ENCODE measurements at regions not wholly inside any gene's neighbourhood (a gene's known extent, or its start where the extent isn't known, plus 50 kb on each side); places are given as distances from the start of the nearest gene placed in this dataset.

- H3K27ac ChIP-seq (ENCODE audit: extremely low read depth, low read depth, low read length), result no peak overlapping the region
- POLR2A ChIA-PET, result no interaction called here
- no peaks in the 10 kb centered on the region for H3K36me3 ChIP-seq (ENCODE audit: control insufficient read depth in 2 of 2, insufficient read depth in 1 of 2, low read length in 2 of 2)
- H3K4me3 ChIP-seq (ENCODE audit: low read depth, low read length), result no peak overlapping the region
- no peaks in the 10 kb centered on the region for H3K9me3 ChIP-seq (ENCODE audit: control insufficient read depth, insufficient read depth, low read depth, low read length)
- CTCF ChIA-PET, result no interaction called here
- TF ChIP-seq ATF2 (tag by site-specific recombination; IDR thresholded peaks at IDR 0.05; ENCODE audit: low read depth), result no peak
- TF ChIP-seq PRDM1 (tag by site-specific recombination; IDR thresholded peaks at IDR 0.05), result 0 out of 2 replicates have a peak, but pooled peaks have one; percentile 27
- no peak for TF ChIP-seq ZSCAN4 (tag by site-specific recombination; IDR thresholded peaks at IDR 0.05)
- no peaks in the 10 kb centered on the region; the same call in 1 of the 2 replicates for H3K4me1 ChIP-seq (ENCODE audit: control insufficient read depth, insufficient read depth, low read length)
Observed at GRCh38 chr18:46418663-46419260, 238.3 kb downstream of the LOXHD1 start.

GRCh38 chr18:46419391-46420141 lies 237.5 kb downstream of the LOXHD1 start:
- Histone ChIP-seq H3K4me1 (ENCODE audit: control insufficient read depth, insufficient read depth, low read length) (no peaks in the 10 kb centered on the region; the same call in 1 of the 2 replicates), H3K4me3 (ENCODE audit: low read depth, low read length) (no peak overlapping the region), H3K9me3 (ENCODE audit: control insufficient read depth, insufficient read depth, low read depth, low read length) (no peaks in the 10 kb centered on the region), H3K27ac (ENCODE audit: extremely low read depth, low read depth, low read length) (no peak overlapping the region), H3K36me3 (ENCODE audit: control insufficient read depth in 2 of 2, insufficient read depth in 1 of 2, low read length in 2 of 2) (no peaks in the 10 kb centered on the region)
- ChIA-PET POLR2A (no interaction called here), CTCF (interaction anchor here (0.5 kb wide), 1 partner anchor 137 kb away, joined by 3 read pairs; no protein-coding TSS in a partner anchor)
- TF ChIP-seq ZNF175 (tag by site-specific recombination; IDR thresholded peaks at IDR 0.05), result no peak
- TF ChIP-seq ZNF292 (tag by site-specific recombination; IDR thresholded peaks at IDR 0.05; ENCODE audit: borderline replicate concordance, low read depth), result no peak
- TF ChIP-seq OSR2 (tag by site-specific recombination; IDR thresholded peaks at IDR 0.05), result no peak
- TF ChIP-seq ZNF785 (tag by site-specific recombination; IDR thresholded peaks at IDR 0.05), result no peak
- TF ChIP-seq ZNF76 (tag by site-specific recombination; IDR thresholded peaks at IDR 0.05; ENCODE audit: borderline replicate concordance, low read depth), result no peak
- no peak for TF ChIP-seq ZNF629 (tag by site-specific recombination; IDR thresholded peaks at IDR 0.05)
- no peak for TF ChIP-seq ZNF280D (tag by site-specific recombination; IDR thresholded peaks at IDR 0.05)
- TF ChIP-seq ZNF692 (tag by site-specific recombination; IDR thresholded peaks at IDR 0.05), result no peak
- no peak for TF ChIP-seq ZNF596 (tag by site-specific recombination; IDR thresholded peaks at IDR 0.05)
